ENCODE measurements at regions not wholly inside any gene's neighbourhood (a gene's known extent, or its start where the extent isn't known, plus 50 kb on each side); places are given as distances from the start of the nearest gene placed in this dataset.

DNA sequence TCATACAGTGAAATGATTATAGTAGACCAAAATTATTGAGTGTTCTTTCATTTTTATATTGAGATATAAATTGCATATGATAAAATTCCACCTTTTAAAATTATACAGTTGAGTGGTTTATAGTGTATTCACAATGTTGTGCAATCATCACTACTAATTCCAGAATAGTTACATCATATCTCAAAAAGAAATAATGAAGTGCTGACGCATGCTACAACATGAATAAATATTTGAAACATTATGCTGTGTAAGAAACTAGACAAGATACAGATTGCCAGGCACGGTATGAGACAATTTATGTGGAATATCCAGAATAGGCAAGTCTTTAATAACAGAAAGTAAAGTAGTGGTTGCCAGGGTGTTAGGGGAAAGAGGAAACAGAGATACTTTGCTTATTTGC, 871.7 kb downstream of the FAM133A start:
- no peak for TF ChIP-seq POLR2A (IDR thresholded peaks at IDR 0.05)
- TF ChIP-seq, protein P1, sequence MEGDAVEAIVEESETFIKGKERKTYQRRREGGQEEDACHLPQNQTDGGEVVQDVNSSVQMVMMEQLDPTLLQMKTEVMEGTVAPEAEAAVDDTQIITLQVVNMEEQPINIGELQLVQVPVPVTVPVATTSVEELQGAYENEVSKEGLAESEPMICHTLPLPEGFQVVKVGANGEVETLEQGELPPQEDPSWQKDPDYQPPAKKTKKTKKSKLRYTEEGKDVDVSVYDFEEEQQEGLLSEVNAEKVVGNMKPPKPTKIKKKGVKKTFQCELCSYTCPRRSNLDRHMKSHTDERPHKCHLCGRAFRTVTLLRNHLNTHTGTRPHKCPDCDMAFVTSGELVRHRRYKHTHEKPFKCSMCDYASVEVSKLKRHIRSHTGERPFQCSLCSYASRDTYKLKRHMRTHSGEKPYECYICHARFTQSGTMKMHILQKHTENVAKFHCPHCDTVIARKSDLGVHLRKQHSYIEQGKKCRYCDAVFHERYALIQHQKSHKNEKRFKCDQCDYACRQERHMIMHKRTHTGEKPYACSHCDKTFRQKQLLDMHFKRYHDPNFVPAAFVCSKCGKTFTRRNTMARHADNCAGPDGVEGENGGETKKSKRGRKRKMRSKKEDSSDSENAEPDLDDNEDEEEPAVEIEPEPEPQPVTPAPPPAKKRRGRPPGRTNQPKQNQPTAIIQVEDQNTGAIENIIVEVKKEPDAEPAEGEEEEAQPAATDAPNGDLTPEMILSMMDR (IDR thresholded peaks at IDR 0.05): no peak
